Type B pancreatic cell (in vitro differentiated cells): ENCODE measurements at regions not wholly inside any gene's neighbourhood (a gene's known extent, or its start where the extent isn't known, plus 50 kb on each side); places are given as distances from the start of the nearest gene placed in this dataset.
"Not testable (repeated sequence)": the region's sequence is repeated elsewhere in the genome, so short reads cannot be mapped to it uniquely, and the experiment has no call there.

Experiments used
- DNase-seq: peaks from one replicate; pipeline ENCODE4 v3.0.0; 2021; ENCODE audit warnings: mixed read lengths; ENCODE audit not compliant: unreplicated experiment; ENCODE audit errors: extremely low spot score
- H3K27ac Mint-ChIP-seq: 2 replicates; pipeline ENCODE4 v1.8.0; 2021; ENCODE audit warnings: mild to moderate bottlenecking, mixed read lengths
- H3K27me3 Mint-ChIP-seq: 2 replicates; pipeline ENCODE4 v1.8.0; 2021; ENCODE audit warnings: mixed read lengths
- H3K36me3 Mint-ChIP-seq: 2 replicates; pipeline ENCODE4 v1.8.0; 2021; ENCODE audit warnings: mixed read lengths
- H3K4me1 Mint-ChIP-seq: one replicate; pipeline ENCODE4 v1.8.0; 2021; ENCODE audit warnings: mixed read lengths; ENCODE audit not compliant: unreplicated experiment
- H3K4me3 Mint-ChIP-seq: 2 replicates; pipeline ENCODE4 v1.8.0; 2021; ENCODE audit warnings: mild to moderate bottlenecking, mixed read lengths
- H3K9me3 Mint-ChIP-seq: 2 replicates; pipeline ENCODE4 v1.8.0; 2021; ENCODE audit warnings: mixed read lengths
- TF ChIP-seq, protein P1 (sequence below): fragments of 200-600 bp; sonication (generic); conservative IDR thresholded peaks from 2 replicates; pipeline ENCODE4 v1.5.0; 2021; ENCODE audit warnings: antibody characterized with exemption, mild to moderate bottlenecking

DNA sequence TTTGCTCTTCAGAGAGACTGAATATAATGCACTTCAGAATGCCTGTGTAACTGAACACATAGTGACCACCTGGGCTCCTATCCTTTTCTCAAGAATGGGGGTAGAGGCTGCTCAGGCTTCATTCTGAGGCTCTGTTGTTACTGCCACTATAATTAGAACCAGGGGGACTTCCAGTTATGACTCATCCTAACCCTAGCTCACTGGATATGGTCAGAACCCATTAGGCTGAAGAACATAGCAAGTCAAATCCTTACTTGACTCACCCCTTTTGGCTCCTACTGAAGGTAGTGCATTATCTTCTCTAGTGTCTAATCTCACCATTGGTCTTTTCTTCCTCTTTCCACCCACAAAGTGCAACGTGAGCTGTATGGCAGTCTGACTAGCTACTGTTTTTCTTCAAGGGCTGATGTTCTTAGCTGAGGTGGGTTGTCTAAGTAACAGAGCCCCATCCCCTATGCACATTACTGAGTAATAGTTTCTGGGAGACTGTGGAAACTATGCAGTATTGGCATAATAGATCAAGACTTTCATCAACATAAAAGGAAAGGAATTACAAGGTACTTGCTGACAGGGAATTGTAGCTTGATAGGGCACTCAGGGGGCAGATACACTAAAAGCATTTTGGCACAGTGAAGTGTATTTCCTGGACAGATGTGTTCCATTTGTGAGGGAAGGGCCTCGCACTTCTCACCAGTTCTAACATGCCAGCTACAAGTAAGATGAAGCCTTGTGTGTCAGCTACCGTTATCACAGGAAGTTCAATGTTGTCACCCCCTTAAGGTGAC lies 431.0 kb upstream of the MEF2C start:
- H3K27ac Mint-ChIP-seq, result no peak overlapping the region
- H3K36me3 Mint-ChIP-seq, result no peaks in the 10 kb centered on the region
- peaks cover 24% of the 10 kb centered on the region for H3K4me1 Mint-ChIP-seq
- H3K4me3 Mint-ChIP-seq, result no peak overlapping the region
- H3K9me3 Mint-ChIP-seq, result no peaks in the 10 kb centered on the region
- no peaks in the 10 kb centered on the region for H3K27me3 Mint-ChIP-seq
- no peak for DNase-seq
- TF ChIP-seq, protein P1, sequence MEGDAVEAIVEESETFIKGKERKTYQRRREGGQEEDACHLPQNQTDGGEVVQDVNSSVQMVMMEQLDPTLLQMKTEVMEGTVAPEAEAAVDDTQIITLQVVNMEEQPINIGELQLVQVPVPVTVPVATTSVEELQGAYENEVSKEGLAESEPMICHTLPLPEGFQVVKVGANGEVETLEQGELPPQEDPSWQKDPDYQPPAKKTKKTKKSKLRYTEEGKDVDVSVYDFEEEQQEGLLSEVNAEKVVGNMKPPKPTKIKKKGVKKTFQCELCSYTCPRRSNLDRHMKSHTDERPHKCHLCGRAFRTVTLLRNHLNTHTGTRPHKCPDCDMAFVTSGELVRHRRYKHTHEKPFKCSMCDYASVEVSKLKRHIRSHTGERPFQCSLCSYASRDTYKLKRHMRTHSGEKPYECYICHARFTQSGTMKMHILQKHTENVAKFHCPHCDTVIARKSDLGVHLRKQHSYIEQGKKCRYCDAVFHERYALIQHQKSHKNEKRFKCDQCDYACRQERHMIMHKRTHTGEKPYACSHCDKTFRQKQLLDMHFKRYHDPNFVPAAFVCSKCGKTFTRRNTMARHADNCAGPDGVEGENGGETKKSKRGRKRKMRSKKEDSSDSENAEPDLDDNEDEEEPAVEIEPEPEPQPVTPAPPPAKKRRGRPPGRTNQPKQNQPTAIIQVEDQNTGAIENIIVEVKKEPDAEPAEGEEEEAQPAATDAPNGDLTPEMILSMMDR, result no peak

DNA sequence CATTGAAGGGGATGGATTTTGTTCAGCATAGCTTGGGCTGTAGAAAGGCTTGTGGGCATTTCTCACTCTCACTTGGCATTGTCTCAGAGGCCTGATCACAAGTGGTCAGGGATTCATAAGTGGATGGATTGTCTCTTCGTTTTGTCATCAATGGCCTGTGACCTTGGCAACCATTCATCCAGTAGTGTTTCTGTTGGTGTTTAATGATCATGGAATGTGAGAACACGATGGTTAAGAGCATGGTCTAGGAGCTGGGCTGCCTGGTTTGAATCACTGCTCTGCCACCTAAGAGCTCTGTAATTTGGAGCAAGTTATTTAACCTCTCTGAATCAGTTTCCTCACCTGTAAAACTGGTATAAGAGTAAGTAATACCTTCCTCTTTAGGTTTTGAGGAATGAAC lies 430.1 kb upstream of the MEF2C start:
- no peaks in the 10 kb centered on the region for H3K27me3 Mint-ChIP-seq
- H3K4me3 Mint-ChIP-seq, result no peak overlapping the region
- H3K27ac Mint-ChIP-seq, result no peak overlapping the region
- TF ChIP-seq, protein P1, result no peak
- peaks cover 24% of the 10 kb centered on the region for H3K4me1 Mint-ChIP-seq
- DNase-seq, result no peak
- no peaks in the 10 kb centered on the region for H3K36me3 Mint-ChIP-seq
- no peaks in the 10 kb centered on the region for H3K9me3 Mint-ChIP-seq

DNA sequence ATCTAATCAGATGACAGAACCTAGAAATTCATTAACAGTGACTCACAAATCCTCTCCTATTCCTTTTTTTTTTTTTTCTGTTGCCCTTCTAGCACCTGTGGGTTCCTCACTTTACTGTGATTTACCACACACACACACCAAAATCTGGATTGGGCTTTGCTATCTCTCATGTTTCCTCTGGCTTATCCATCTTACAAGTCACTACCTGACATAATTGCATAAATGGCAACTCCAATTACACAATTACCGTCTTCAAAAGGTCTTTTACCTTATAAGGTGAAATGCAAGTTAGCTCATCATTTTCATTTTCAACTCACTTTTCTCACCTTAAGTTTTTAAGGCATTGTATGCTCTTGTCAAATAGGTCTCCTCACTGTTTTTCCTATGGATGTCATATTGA lies 426.3 kb upstream of the MEF2C start:
- H3K36me3 Mint-ChIP-seq, result no peaks in the 10 kb centered on the region
- H3K27me3 Mint-ChIP-seq, result no peaks in the 10 kb centered on the region
- TF ChIP-seq, protein P1, result no peak
- H3K4me3 Mint-ChIP-seq, result no peak overlapping the region
- DNase-seq, result no peak
- H3K4me1 Mint-ChIP-seq, result peaks cover 13% of the 10 kb centered on the region
- no peak overlapping the region for H3K27ac Mint-ChIP-seq
- no peaks in the 10 kb centered on the region for H3K9me3 Mint-ChIP-seq

DNA sequence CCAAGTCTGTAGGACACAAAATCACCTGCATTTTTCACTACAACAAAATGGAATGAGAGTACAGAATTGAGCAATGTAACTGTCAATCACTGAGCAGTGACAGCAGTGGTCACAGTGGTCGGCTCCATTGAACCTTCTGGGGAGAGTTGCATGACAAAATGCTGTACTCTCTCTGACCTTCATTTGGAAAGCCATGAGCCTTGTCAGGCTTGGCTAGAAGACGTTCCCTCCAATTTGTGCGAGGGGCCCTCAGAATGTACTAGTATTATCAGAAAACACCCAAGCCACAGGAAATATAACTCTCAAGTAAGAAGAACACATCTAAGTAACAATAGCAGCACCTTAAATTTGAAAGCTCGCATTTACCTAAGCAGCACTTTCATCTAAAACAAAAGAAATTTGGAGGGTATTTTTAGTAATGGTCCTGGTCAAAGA lies 425.6 kb upstream of the MEF2C start:
- H3K4me1 Mint-ChIP-seq, result peaks cover 7% of the 10 kb centered on the region

DNA sequence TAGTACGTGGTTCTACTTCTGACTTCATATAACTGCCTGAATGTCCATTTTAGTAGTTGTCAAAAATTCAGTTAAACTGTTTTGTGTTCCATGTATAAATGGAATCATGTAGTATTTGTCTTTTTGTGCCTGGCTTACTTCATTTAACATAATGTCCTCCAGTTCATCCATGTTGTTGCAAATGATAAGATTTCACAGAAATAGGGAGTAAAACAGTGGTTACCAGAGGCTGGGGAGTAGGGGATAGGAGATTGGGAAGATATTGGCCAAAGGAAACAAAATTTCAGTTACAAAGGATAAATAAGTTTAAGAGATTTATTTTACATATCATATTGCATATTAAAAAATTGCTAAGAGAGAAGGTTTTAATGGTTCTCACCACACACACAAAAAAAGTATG lies 425.0 kb upstream of the MEF2C start:
- Mint-ChIP-seq H3K9me3 (no peaks in the 10 kb centered on the region), H3K27ac (no peak overlapping the region), H3K4me1 (peaks cover under 1% of the 10 kb centered on the region), H3K36me3 (no peaks in the 10 kb centered on the region), H3K4me3 (no peak overlapping the region), H3K27me3 (no peaks in the 10 kb centered on the region)
- TF ChIP-seq, protein P1, result no peak
- no peak for DNase-seq

More for the DNA sequence above, 425.6 kb upstream of the MEF2C start:
- no peak for DNase-seq
- no peak overlapping the region for H3K4me3 Mint-ChIP-seq
- H3K27ac Mint-ChIP-seq, result no peak overlapping the region
- no peaks in the 10 kb centered on the region for H3K36me3 Mint-ChIP-seq
- no peaks in the 10 kb centered on the region for H3K9me3 Mint-ChIP-seq
- TF ChIP-seq, protein P1, result no peak
- no peaks in the 10 kb centered on the region for H3K27me3 Mint-ChIP-seq

DNA sequence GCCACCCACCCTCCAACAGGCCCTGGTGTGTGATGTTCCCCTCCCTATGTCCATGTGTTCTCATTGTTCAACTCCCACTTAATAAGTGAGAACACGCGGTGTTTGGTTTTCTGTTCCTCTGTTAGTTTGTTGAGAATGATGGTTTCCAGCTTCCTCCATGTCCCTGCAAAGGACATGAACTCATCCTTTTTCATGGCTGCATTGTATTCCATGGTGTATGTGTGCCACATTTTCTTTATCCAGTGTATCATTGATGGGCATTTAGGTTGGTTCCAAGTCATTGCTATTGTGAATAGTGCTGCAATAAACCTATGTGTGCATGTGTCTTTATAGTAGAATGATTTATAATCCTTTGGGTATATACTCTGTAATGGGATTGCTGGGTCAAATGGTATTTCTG lies 424.2 kb upstream of the MEF2C start:
- not testable (repeated sequence) for H3K9me3 Mint-ChIP-seq, H3K36me3 Mint-ChIP-seq, H3K27ac Mint-ChIP-seq, H3K4me3 Mint-ChIP-seq, H3K4me1 Mint-ChIP-seq, H3K27me3 Mint-ChIP-seq, DNase-seq
